SK-N-SH (cell line): ENCODE measurements at regions not wholly inside any gene's neighbourhood (a gene's known extent, or its start where the extent isn't known, plus 50 kb on each side); places are given as distances from the start of the nearest gene placed in this dataset.
A peak's percentile ranks its signal among the peaks of the same experiment; 100 is the strongest.

Experiments used
- CTCF ChIA-PET: fragments of 300-600, 350-600 bp; formaldehyde crosslinking; extraction: SDS; loops from one replicate; lab custom pipeline; 2021; lab: Yijun Ruan, JAX
- POLR2A ChIA-PET: fragments of 350-600 bp; sonication (Branson Sonifier 250); formaldehyde crosslinking; extraction: SDS; loops from one replicate; lab custom pipeline; 2020; ENCODE audit warnings: antibody characterized with exemption, inconsistent platforms; lab: Yijun Ruan, JAX
- DNase-seq: peaks from one replicate; pipeline ENCODE4 v3.0.0; 2012
- H2AFZ ChIP-seq: fragments of 200-600 bp; sonication (generic); 2 replicates; pipeline ENCODE4 v1.8.1; 2016; ENCODE audit warnings: antibody characterized with exemption, mild to moderate bottlenecking, low read depth
- H3F3A ChIP-seq: fragments of 200-600 bp; sonication (generic); replicated peaks from 2 replicates; pipeline ENCODE3; 2016; ENCODE audit warnings: antibody characterized with exemption, mild to moderate bottlenecking; ENCODE audit not compliant: insufficient read depth
- H3K27ac ChIP-seq, 2 experiments: fragments of 200-500 bp in 1 of 2; fragments of 200-600 bp in 1 of 2; sonication (Bioruptor generic) in 1 of 2; sonication (generic), shearing (Covaris generic) in 1 of 2; 2 replicates each; pipeline versions ENCODE4 v1.5.1 to v1.6.1; 2014 to 2016; ENCODE audit warnings: low read depth in 2 of 2, inconsistent platforms in 1 of 2, low read length in 1 of 2, mild to moderate bottlenecking in 1 of 2, mixed read lengths in 1 of 2
- H3K27me3 ChIP-seq: fragments of 200-600 bp; sonication (generic), shearing (Covaris generic); 2 replicates; pipeline ENCODE4 v1.6.1; 2016; ENCODE audit warnings: mixed run types; ENCODE audit not compliant: insufficient read depth
- H3K36me3 ChIP-seq, 2 experiments: fragments of 200-500 bp in 1 of 2; fragments of 200-600 bp in 1 of 2; sonication (Bioruptor generic) in 1 of 2; sonication (generic) in 1 of 2; replicated peaks in 1 of 2; 2 replicates each; pipeline versions ENCODE3 to v1.5.1; 2014 to 2016; ENCODE audit warnings: low read length in 1 of 2, mild to moderate bottlenecking in 1 of 2; ENCODE audit not compliant: insufficient read depth in 2 of 2, control insufficient read depth in 1 of 2
- H3K4me1 ChIP-seq, 2 experiments: fragments of 200-500 bp in 1 of 2; fragments of 200-600 bp in 1 of 2; sonication (Bioruptor generic) in 1 of 2; sonication (generic), shearing (Covaris generic) in 1 of 2; 2 replicates each; pipeline versions ENCODE4 v1.5.1 to v1.6.1; 2014 to 2016; ENCODE audit warnings: low read depth in 1 of 2, low read length in 1 of 2, mixed run types in 1 of 2; ENCODE audit not compliant: insufficient read depth in 2 of 2, control insufficient read depth in 1 of 2
- H3K4me2 ChIP-seq: fragments of 200-600 bp; sonication (generic), shearing (Covaris generic); 2 replicates; pipeline ENCODE4 v1.6.1; 2017; ENCODE audit warnings: mixed run types
- H3K4me3 ChIP-seq, 2 experiments: fragments of 200-500 bp in 1 of 2; fragments of 200-600 bp in 1 of 2; sonication (Bioruptor generic) in 1 of 2; sonication (generic), shearing (Covaris generic) in 1 of 2; 2 replicates each; pipeline versions ENCODE4 v1.5.1 to v1.8.1; 2014 to 2016; ENCODE audit warnings: low read depth in 2 of 2, inconsistent platforms in 1 of 2, low read length in 1 of 2, mild to moderate bottlenecking in 1 of 2, mixed read lengths in 1 of 2, moderate library complexity in 1 of 2
- H3K79me2 ChIP-seq: fragments of 200-600 bp; sonication (generic); 2 replicates; pipeline ENCODE4 v1.8.1; 2017; ENCODE audit warnings: mild to moderate bottlenecking; ENCODE audit not compliant: insufficient read depth
- H3K9ac ChIP-seq: fragments of 200-600 bp; sonication (generic); 2 replicates; pipeline ENCODE4 v1.6.1; 2017; ENCODE audit warnings: mixed run types
- H3K9me2 ChIP-seq: fragments of 200-600 bp; sonication (generic); 2 replicates; pipeline ENCODE4 v1.6.1; 2017; ENCODE audit warnings: mixed run types
- H3K9me3 ChIP-seq: fragments of 200-600 bp; sonication (generic); 2 replicates; pipeline ENCODE4 v1.6.1; 2017; ENCODE audit warnings: mixed run types, mild to moderate bottlenecking, moderate library complexity
- H4K20me1 ChIP-seq: fragments of 200-600 bp; sonication (generic); 2 replicates; pipeline ENCODE4 v1.6.1; 2017; ENCODE audit warnings: mild to moderate bottlenecking, mixed run types; ENCODE audit not compliant: insufficient read depth
- EP300 ChIP-seq, 2 experiments: IDR thresholded peaks; 2 replicates each; pipeline versions ENCODE4 v1.4.0 to v1.6.1; 2012; ENCODE audit warnings: borderline replicate concordance in 1 of 2, low read depth in 1 of 2, low read length in 1 of 2
- GABPA ChIP-seq: IDR thresholded peaks from 2 replicates; pipeline ENCODE4 v1.4.0; 2012; ENCODE audit warnings: low read depth, mild to moderate bottlenecking
- MEF2A ChIP-seq: IDR thresholded peaks from 2 replicates; pipeline ENCODE4 v1.4.0; 2012; ENCODE audit warnings: low read depth, borderline replicate concordance
- NFIC ChIP-seq: IDR thresholded peaks from 2 replicates; pipeline ENCODE4 v1.4.0; 2012; ENCODE audit warnings: borderline replicate concordance
- NRF1 ChIP-seq: IDR thresholded peaks from 2 replicates; pipeline ENCODE4 v1.6.1; 2012; ENCODE audit warnings: low read depth, mild to moderate bottlenecking, low read length
- RCOR1 ChIP-seq: fragments of 150-350 bp; IDR thresholded peaks from 2 replicates; pipeline ENCODE4 v1.6.1; 2017; ENCODE audit warnings: antibody characterized with exemption, low read length
- RXRA ChIP-seq: IDR thresholded peaks from 2 replicates; pipeline ENCODE4 v1.4.0; 2012; ENCODE audit warnings: low read depth, mild to moderate bottlenecking, borderline replicate concordance
- SIN3A ChIP-seq: IDR thresholded peaks from 2 replicates; pipeline ENCODE4 v1.6.1; 2012; ENCODE audit warnings: low read depth, mild to moderate bottlenecking, low read length, moderate library complexity, borderline replicate concordance
- SMC3 ChIP-seq: IDR thresholded peaks from 2 replicates; pipeline ENCODE4 v1.6.1; 2012; ENCODE audit warnings: low read depth, low read length, improper control_type of control experiment
- TAF1 ChIP-seq: IDR thresholded peaks from 2 replicates; pipeline ENCODE4 v1.6.1; 2012; ENCODE audit warnings: low read depth, mild to moderate bottlenecking, low read length, moderate library complexity, borderline replicate concordance
- WGBS: methylation state at CpG from one replicate; pipeline ENCODE4 v1.1.6; 2017; ENCODE audit warnings: low lambda C conversion rate; 5-methylcytosine and 5-hydroxymethylcytosine counted together
- TF ChIP-seq, protein P1 (sequence below): IDR thresholded peaks from 2 replicates; pipeline ENCODE4 v1.4.0; 2012; ENCODE audit warnings: low read depth, borderline replicate concordance
- TF ChIP-seq, protein P2 (sequence below): fragments of 150-350 bp; IDR thresholded peaks from 2 replicates; pipeline ENCODE4 v1.6.1; 2017; ENCODE audit warnings: antibody characterized with exemption, low read length, low read depth, borderline replicate concordance
- TF ChIP-seq, protein P3 (sequence below): fragments of 150-350 bp; IDR thresholded peaks from 2 replicates; pipeline ENCODE4 v1.6.1; 2016; ENCODE audit warnings: mild to moderate bottlenecking, low read depth, low read length
- TF ChIP-seq, protein P4 (sequence below): IDR thresholded peaks from 2 replicates; pipeline ENCODE4 v1.4.0; 2012; ENCODE audit warnings: low read depth

DNA sequence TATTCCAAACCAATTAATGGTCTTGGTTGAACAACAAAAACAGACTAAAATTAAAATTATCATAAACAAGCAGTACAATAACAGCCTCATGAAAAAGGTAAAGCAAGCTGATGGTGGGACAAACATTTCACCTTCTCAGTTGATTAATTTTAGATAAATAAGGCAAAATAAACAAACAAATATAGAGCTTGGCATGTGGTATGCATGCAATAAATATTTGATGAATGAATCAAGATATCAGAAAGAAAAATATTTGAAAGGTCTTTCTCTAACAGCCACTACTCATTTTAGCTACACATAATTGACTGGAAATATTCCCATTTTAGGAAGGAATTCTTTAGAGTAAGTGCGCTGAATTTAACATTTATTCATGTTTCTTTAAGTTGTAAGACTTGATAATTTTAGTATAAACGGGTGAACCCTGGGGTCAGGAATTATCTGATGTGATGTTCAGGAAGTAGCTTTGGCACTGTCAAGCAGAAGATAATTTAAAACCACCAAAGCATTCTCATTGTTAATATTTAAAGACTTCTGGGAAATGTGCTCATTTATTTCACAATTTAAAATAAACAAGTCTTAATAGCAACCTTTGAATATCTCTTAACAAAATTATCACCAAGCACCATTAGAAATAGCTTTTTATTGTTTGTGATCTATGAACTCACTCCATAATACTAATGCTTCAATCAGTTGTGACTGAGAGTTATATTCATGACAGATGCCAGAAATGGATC is 372.3 kb upstream of the TGFBR2 start (continued):
- TF ChIP-seq NFIC, result peak; percentile 49; the same call in 1 of the 2 replicates
- TF ChIP-seq RCOR1, result no peak
- 0 out of 4 replicates have a peak, but pooled peaks of 1 of the 2 experiments have one; percentile 27 for TF ChIP-seq EP300 (IDR thresholded peaks at IDR 0.05; ENCODE audit: borderline replicate concordance in 1 of 2, low read depth in 1 of 2, low read length in 1 of 2)
- no peak for TF ChIP-seq SIN3A

DNA sequence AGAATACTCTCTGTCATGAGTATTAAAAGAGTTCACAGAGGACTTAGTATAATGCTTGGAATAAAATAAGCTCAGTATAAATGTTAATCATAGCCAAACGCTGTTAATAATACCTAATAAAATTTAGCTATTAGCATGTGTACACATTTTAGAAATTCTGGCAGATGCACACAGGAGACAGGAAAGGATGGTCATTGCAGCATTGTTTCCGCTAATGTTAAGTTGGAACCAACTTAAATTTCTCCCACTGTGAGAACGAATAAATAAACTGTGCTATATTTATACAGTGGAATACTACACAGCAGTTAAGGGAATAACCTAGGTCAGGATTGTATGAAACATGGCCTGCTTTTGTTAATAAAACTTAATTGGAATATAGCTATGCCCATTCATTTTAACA is 370.4 kb upstream of the TGFBR2 start:
- no peak for DNase-seq
- 96% methylated on average over 3 of the region's 3 CpGs for WGBS
- peaks cover 0 to 16% of the 10 kb centered on the region in 2 experiments; a peak in 2 of 4 replicates for H3K4me1 ChIP-seq
- H3K9me3 ChIP-seq, result 0 out of 2 replicates have a peak, but pooled peaks cover 5% of the 10 kb centered on the region
- H3K9me2 ChIP-seq, result no peaks in the 10 kb centered on the region
- peaks cover 0 to 4% of the 10 kb centered on the region in 2 experiments for H3K36me3 ChIP-seq
- no peak overlapping the region for H3K4me2 ChIP-seq
- no peaks in the 10 kb centered on the region for H3F3A ChIP-seq
- no peak overlapping the region for H3K4me3 ChIP-seq
- ChIA-PET POLR2A (no interaction called here), CTCF (no interaction called here)
- TF ChIP-seq GABPA (no peak), NRF1 (no peak), TAF1 (no peak), SMC3 (no peak), MEF2A (no peak), RXRA (no peak), EP300 (IDR thresholded peaks at IDR 0.05; ENCODE audit: borderline replicate concordance in 1 of 2, low read depth in 1 of 2, low read length in 1 of 2) (no peak)
- TF ChIP-seq, protein P1, sequence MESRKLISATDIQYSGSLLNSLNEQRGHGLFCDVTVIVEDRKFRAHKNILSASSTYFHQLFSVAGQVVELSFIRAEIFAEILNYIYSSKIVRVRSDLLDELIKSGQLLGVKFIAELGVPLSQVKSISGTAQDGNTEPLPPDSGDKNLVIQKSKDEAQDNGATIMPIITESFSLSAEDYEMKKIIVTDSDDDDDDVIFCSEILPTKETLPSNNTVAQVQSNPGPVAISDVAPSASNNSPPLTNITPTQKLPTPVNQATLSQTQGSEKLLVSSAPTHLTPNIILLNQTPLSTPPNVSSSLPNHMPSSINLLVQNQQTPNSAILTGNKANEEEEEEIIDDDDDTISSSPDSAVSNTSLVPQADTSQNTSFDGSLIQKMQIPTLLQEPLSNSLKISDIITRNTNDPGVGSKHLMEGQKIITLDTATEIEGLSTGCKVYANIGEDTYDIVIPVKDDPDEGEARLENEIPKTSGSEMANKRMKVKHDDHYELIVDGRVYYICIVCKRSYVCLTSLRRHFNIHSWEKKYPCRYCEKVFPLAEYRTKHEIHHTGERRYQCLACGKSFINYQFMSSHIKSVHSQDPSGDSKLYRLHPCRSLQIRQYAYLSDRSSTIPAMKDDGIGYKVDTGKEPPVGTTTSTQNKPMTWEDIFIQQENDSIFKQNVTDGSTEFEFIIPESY, result no peak
- TF ChIP-seq, protein P2, sequence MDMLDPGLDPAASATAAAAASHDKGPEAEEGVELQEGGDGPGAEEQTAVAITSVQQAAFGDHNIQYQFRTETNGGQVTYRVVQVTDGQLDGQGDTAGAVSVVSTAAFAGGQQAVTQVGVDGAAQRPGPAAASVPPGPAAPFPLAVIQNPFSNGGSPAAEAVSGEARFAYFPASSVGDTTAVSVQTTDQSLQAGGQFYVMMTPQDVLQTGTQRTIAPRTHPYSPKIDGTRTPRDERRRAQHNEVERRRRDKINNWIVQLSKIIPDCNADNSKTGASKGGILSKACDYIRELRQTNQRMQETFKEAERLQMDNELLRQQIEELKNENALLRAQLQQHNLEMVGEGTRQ, result no peak
- TF ChIP-seq, protein P3, sequence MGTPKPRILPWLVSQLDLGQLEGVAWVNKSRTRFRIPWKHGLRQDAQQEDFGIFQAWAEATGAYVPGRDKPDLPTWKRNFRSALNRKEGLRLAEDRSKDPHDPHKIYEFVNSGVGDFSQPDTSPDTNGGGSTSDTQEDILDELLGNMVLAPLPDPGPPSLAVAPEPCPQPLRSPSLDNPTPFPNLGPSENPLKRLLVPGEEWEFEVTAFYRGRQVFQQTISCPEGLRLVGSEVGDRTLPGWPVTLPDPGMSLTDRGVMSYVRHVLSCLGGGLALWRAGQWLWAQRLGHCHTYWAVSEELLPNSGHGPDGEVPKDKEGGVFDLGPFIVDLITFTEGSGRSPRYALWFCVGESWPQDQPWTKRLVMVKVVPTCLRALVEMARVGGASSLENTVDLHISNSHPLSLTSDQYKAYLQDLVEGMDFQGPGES, result no peak
- TF ChIP-seq, protein P4, sequence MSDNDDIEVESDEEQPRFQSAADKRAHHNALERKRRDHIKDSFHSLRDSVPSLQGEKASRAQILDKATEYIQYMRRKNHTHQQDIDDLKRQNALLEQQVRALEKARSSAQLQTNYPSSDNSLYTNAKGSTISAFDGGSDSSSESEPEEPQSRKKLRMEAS, result no peak
- no peaks in the 10 kb centered on the region for H4K20me1 ChIP-seq
- H3K79me2 ChIP-seq, result no peaks in the 10 kb centered on the region
- no peak overlapping the region for H2AFZ ChIP-seq
- H3K27ac ChIP-seq, result no peak overlapping the region
- no peak overlapping the region for H3K9ac ChIP-seq
- no peaks in the 10 kb centered on the region for H3K27me3 ChIP-seq
